Right lobe of liver (tissue), 6 donors: ENCODE measurements at regions not wholly inside any gene's neighbourhood (a gene's known extent, or its start where the extent isn't known, plus 50 kb on each side); places are given as distances from the start of the nearest gene placed in this dataset.
A peak's percentile ranks its signal among the peaks of the same experiment; 100 is the strongest.

Experiments used
- ATAC-seq, 4 donors: fragments of 200-7000 bp; cut with Tn5 transposase; one replicate each; pipeline ENCODE4 v1.9.1; 2020; ENCODE audit warnings: mild to moderate bottlenecking in 4 of 4, moderate library complexity in 4 of 4
- DNase-seq, 3 donors: peaks; one replicate each; pipeline ENCODE4 v3.0.0-alpha.2; 2020
- H3K27ac ChIP-seq, 3 donors: fragments of 200-600 bp; one replicate each; pipeline ENCODE4 v1.8.0; 2022
- H3K27me3 ChIP-seq, 2 donors: fragments of 200-600 bp; one replicate each; pipeline ENCODE4 v1.8.0; 2022
- H3K36me3 ChIP-seq, 4 donors: fragments of 200-600 bp; sonication (generic) in 1 of 4; one replicate each; pipeline versions ENCODE4 v1.5.1 to v1.8.0; 2017 to 2022; ENCODE audit warnings: control low read depth in 1 of 4
- H3K4me1 ChIP-seq, 4 donors: fragments of 200-600 bp; sonication (generic) in 1 of 4; one replicate each; pipeline versions ENCODE4 v1.5.1 to v1.8.0; 2017 to 2022; ENCODE audit warnings: control low read depth in 1 of 4
- H3K4me3 ChIP-seq, 3 donors: fragments of 200-600 bp; one replicate each; pipeline ENCODE4 v1.8.0; 2022
- H3K9me3 ChIP-seq, 4 donors: fragments of 200-600 bp; sonication (generic) in 1 of 4; one replicate each; pipeline versions ENCODE4 v1.5.1 to v1.8.0; 2017 to 2022; ENCODE audit warnings: control low read depth in 1 of 4
- POLR2A ChIP-seq: fragments of 450-650 bp; IDR thresholded peaks from one replicate; pipeline ENCODE4 v1.6.1; 2017; ENCODE audit warnings: antibody characterized with exemption, mild to moderate bottlenecking
- WGBS: methylation state at CpG from one replicate; pipeline ENCODE4 v1.1.6; 2018; ENCODE audit warnings: low coverage, low lambda C conversion rate; ENCODE audit not compliant: insufficient coverage; ENCODE audit errors: missing lambda C conversion rate; 5-methylcytosine and 5-hydroxymethylcytosine counted together
- intact Hi-C, 2 donors: fragments of 100-400 bp; cut with DNase I; formaldehyde crosslinking; loops; one replicate each; pipeline versions ENCODE4 v1.11.2 to v1.14.1; 2022
- TF ChIP-seq, protein P1 (sequence below), 4 donors: fragments of 200-600 bp in 3 of 4; fragments of 450-650 bp in 1 of 4; IDR thresholded peaks; one replicate each; pipeline versions ENCODE4 v1.5.1 to v1.8.0; 2016 to 2022; ENCODE audit warnings: antibody characterized with exemption in 4 of 4, mild to moderate bottlenecking in 2 of 4
- donor health status: DM: no; HTN: yes; CAD: no.
- donor health status: DM: no; HTN: no; CAD: no.
- donor health status: DM: no; HTN: no; CAD: no.
- donor health status: DM: no; HTN: yes; CAD: no.
- donor health status: DM: no; HTN: yes; CAD: no.

GRCh38 chr22:47583959-47584562, 821.6 kb downstream of the TBC1D22A start:
- no peak for TF ChIP-seq POLR2A
- TF ChIP-seq, protein P1, sequence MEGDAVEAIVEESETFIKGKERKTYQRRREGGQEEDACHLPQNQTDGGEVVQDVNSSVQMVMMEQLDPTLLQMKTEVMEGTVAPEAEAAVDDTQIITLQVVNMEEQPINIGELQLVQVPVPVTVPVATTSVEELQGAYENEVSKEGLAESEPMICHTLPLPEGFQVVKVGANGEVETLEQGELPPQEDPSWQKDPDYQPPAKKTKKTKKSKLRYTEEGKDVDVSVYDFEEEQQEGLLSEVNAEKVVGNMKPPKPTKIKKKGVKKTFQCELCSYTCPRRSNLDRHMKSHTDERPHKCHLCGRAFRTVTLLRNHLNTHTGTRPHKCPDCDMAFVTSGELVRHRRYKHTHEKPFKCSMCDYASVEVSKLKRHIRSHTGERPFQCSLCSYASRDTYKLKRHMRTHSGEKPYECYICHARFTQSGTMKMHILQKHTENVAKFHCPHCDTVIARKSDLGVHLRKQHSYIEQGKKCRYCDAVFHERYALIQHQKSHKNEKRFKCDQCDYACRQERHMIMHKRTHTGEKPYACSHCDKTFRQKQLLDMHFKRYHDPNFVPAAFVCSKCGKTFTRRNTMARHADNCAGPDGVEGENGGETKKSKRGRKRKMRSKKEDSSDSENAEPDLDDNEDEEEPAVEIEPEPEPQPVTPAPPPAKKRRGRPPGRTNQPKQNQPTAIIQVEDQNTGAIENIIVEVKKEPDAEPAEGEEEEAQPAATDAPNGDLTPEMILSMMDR (IDR thresholded peaks at IDR 0.05): no peak
- Histone ChIP-seq H3K4me1 (no peaks in the 10 kb centered on the region), H3K36me3 (no peaks in the 10 kb centered on the region), H3K9me3 (no peaks in the 10 kb centered on the region), H3K4me3 (no peak overlapping the region), H3K27ac (no peak overlapping the region), H3K27me3 (peaks cover 0 to 11% of the 10 kb centered on the region in 2 donors)
- intact Hi-C loops: no loop called here
- DNase-seq: no peak
- 34% methylated on average over 2 of the region's 2 CpGs for WGBS
- no peak for ATAC-seq

- Histone ChIP-seq H3K4me1 (no peaks in the 10 kb centered on the region), H3K9me3 (no peaks in the 10 kb centered on the region), H3K4me3 (no peak overlapping the region), H3K27me3 (peaks cover 0 to 11% of the 10 kb centered on the region in 2 donors), H3K27ac (no peak overlapping the region), H3K36me3 (no peaks in the 10 kb centered on the region)
- intact Hi-C loops: no loop called here
- DNase-seq (no peak), ATAC-seq (no peak)
- 13% methylated on average over 1 of the region's 1 CpG for whole genome bisulfite sequencing
- TF ChIP-seq POLR2A: no peak
- TF ChIP-seq, protein P1 (IDR thresholded peaks at IDR 0.05): no peak
These were observed 819.6 kb downstream of the TBC1D22A start for GRCh38 chr22:47582067-47582466.

GRCh38 chr22:47580121-47580520, 817.7 kb downstream of the TBC1D22A start:
- H3K4me3 ChIP-seq: no peak overlapping the region
- no peak overlapping the region for H3K27ac ChIP-seq
- no peaks in the 10 kb centered on the region for H3K9me3 ChIP-seq
- no peaks in the 10 kb centered on the region for H3K36me3 ChIP-seq
- ATAC-seq (no peak), DNase-seq (no peak)
- TF ChIP-seq, protein P1 (IDR thresholded peaks at IDR 0.05): no peak
- TF ChIP-seq POLR2A: no peak
- intact Hi-C loops: no loop called here
- H3K27me3 ChIP-seq: peaks cover 0 to 11% of the 10 kb centered on the region in 2 donors
- H3K4me1 ChIP-seq: no peaks in the 10 kb centered on the region

- Histone ChIP-seq H3K4me1 (no peaks in the 10 kb centered on the region), H3K27me3 (no peaks in the 10 kb centered on the region), H3K27ac (no peak overlapping the region), H3K4me3 (no peak overlapping the region), H3K9me3 (no peaks in the 10 kb centered on the region), H3K36me3 (no peaks in the 10 kb centered on the region)
- TF ChIP-seq POLR2A: no peak
- TF ChIP-seq, protein P1 (IDR thresholded peaks at IDR 0.05): no peak
- no peak for ATAC-seq
- intact Hi-C loops: no loop called here
- DNase-seq: no peak
- 56% methylated on average over 2 of the region's 3 CpGs for WGBS
These were observed 814.5 kb downstream of the TBC1D22A start for GRCh38 chr22:47576908-47577307.

DNA sequence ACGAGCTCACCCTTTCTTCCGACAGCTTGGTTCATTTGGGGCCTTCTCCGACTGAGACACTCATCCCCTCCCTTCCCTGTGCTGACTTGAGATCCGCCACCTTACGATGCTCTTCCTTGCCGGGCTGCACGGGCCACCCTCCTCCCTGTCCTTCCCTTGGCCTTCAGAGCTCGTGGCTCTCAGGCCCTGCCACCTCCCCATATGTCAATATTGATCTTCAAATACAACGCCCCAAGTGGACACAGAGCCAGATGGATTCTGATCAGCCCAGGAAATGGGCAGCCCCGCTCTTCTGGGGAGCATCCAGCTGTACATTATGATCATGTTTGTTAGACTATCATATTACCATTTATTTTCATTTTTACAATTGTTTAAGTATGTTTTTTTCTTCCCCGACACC, 812.8 kb downstream of the TBC1D22A start:
- Histone ChIP-seq H3K4me3 (no peak overlapping the region), H3K27ac (no peak overlapping the region), H3K27me3 (no peaks in the 10 kb centered on the region), H3K36me3 (no peaks in the 10 kb centered on the region), H3K9me3 (no peaks in the 10 kb centered on the region), H3K4me1 (no peaks in the 10 kb centered on the region)
- TF ChIP-seq, protein P1 (IDR thresholded peaks at IDR 0.05): no peak
- TF ChIP-seq POLR2A: no peak
- intact Hi-C loops: no loop called here
- DNase-seq: peak in 1 of 3 donors; percentile 9
- ATAC-seq: no peak
- 53% methylated on average over 11 of the region's 11 CpGs for WGBS
